HepG2 (cell line): ENCODE measurements at regions not wholly inside any gene's neighbourhood (a gene's known extent, or its start where the extent isn't known, plus 50 kb on each side); places are given as distances from the start of the nearest gene placed in this dataset.

ENCODE experiments used
- ASH2L ChIP-seq: fragments of 300-600, 200-600 bp; sonication (generic); IDR thresholded peaks from 2 replicates; pipeline ENCODE4 v1.7.0; 2017; ENCODE audit warnings: low read depth, mild to moderate bottlenecking, moderate library complexity, mixed read lengths, low read length; ENCODE audit not compliant: insufficient read length
- GATAD2A ChIP-seq: IDR thresholded peaks from 2 replicates; pipeline ENCODE4 v1.6.1; 2016
- GFI1 ChIP-seq: sonication (generic); formaldehyde crosslinking; IDR thresholded peaks from 2 replicates; pipeline ENCODE4 v1.5.0; 2020; ENCODE audit warnings: missing genetic modification reagents, mild to moderate bottlenecking, borderline replicate concordance
- HBP1 ChIP-seq: IDR thresholded peaks from 2 replicates; pipeline ENCODE4 v1.6.1; 2016; ENCODE audit warnings: low read depth, control low read depth
- JUNB ChIP-seq: sonication (generic); formaldehyde crosslinking; IDR thresholded peaks from 2 replicates; pipeline ENCODE4 v1.8.0; 2022; ENCODE audit warnings: missing genetic modification reagents, mild to moderate bottlenecking, borderline replicate concordance
- NBN ChIP-seq: fragments of 450-650 bp; conservative IDR thresholded peaks from 2 replicates; pipeline ENCODE4 v1.6.1; 2017
- PCBP2 ChIP-seq: fragments of 200-400 bp; formaldehyde crosslinking; optimal IDR thresholded peaks from 2 replicates; pipeline ENCODE3; 2018; ENCODE audit warnings: low read length, low read depth; ENCODE audit not compliant: poor library complexity, severe bottlenecking
- POLR2G ChIP-seq: fragments of 200-400 bp; formaldehyde crosslinking; IDR thresholded peaks from 2 replicates; pipeline ENCODE4 v1.6.1; 2018; ENCODE audit warnings: mild to moderate bottlenecking, low read depth, low read length, moderate library complexity
- PTBP1 ChIP-seq: fragments of 200-400 bp; formaldehyde crosslinking; IDR thresholded peaks from 2 replicates; pipeline ENCODE4 v1.6.1; 2018; ENCODE audit warnings: low read length, low read depth; ENCODE audit not compliant: poor library complexity, severe bottlenecking
- RELA ChIP-seq: sonication (generic); formaldehyde crosslinking; IDR thresholded peaks from 2 replicates; pipeline ENCODE4 v1.4.0; 2020; ENCODE audit warnings: missing genetic modification reagents
- STAG1 ChIP-seq: sonication (generic); formaldehyde crosslinking; IDR thresholded peaks from 2 replicates; pipeline ENCODE4 v1.4.0; 2020; ENCODE audit warnings: missing genetic modification reagents
- TRAFD1 ChIP-seq: sonication (generic); formaldehyde crosslinking; IDR thresholded peaks from 2 replicates; pipeline ENCODE4 v1.5.1; 2020; ENCODE audit warnings: missing genetic modification reagents, mild to moderate bottlenecking, borderline replicate concordance
- XRCC5 ChIP-seq: fragments of 200-400 bp; formaldehyde crosslinking; optimal IDR thresholded peaks from 2 replicates; pipeline ENCODE3; 2017; ENCODE audit warnings: mild to moderate bottlenecking, low read length
- ZNF235 ChIP-seq: sonication (generic); formaldehyde crosslinking; IDR thresholded peaks from 2 replicates; pipeline ENCODE4 v1.8.1; 2023; ENCODE audit warnings: mild to moderate bottlenecking, missing genetic modification reagents, borderline replicate concordance
- ZNF281 ChIP-seq: sonication (generic); formaldehyde crosslinking; IDR thresholded peaks from 2 replicates; pipeline ENCODE4 v1.4.0; 2020; ENCODE audit warnings: missing genetic modification reagents, borderline replicate concordance
- ZNF329 ChIP-seq: sonication (generic); formaldehyde crosslinking; IDR thresholded peaks from 2 replicates; pipeline ENCODE4 v1.9.0; 2021; ENCODE audit warnings: low read depth, mild to moderate bottlenecking, missing genetic modification reagents
- ZNF616 ChIP-seq: sonication (generic); formaldehyde crosslinking; IDR thresholded peaks from 2 replicates; pipeline ENCODE4 v1.5.0; 2020; ENCODE audit warnings: low read depth, mild to moderate bottlenecking, missing genetic modification reagents

- TF ChIP-seq ZNF329 = 0 out of 2 replicates have a peak, but pooled peaks have one; percentile 23
- TF ChIP-seq NBN = no peak
- TF ChIP-seq JUNB (CRISPR knock-in tag) = no peak
- no peak for TF ChIP-seq TRAFD1
- no peak for TF ChIP-seq ZNF235 (CRISPR knock-in tag)
- peak; percentile 93 for TF ChIP-seq PCBP2
- no peak for TF ChIP-seq ZNF616
- TF ChIP-seq STAG1 = peak; percentile 72
- TF ChIP-seq GATAD2A (CRISPR knock-in tag) = 0 out of 2 replicates have a peak, but pooled peaks have one; percentile 25
- no peak for TF ChIP-seq ZNF281 (CRISPR knock-in tag)
- no peak for TF ChIP-seq GFI1 (CRISPR knock-in tag)
- peak; percentile 23 for TF ChIP-seq XRCC5
- no peak for TF ChIP-seq POLR2G
- TF ChIP-seq RELA (CRISPR knock-in tag) = no peak
- no peak for TF ChIP-seq ASH2L
- TF ChIP-seq HBP1 (CRISPR knock-in tag) = no peak
- TF ChIP-seq PTBP1 = no peak
Measured at GRCh38 chr16:9033125-9033830, 58.2 kb upstream of the HAPSTR1 start (continued).
